ENCODE measurements at regions not wholly inside any gene's neighbourhood (a gene's known extent, or its start where the extent isn't known, plus 50 kb on each side); places are given as distances from the start of the nearest gene placed in this dataset.
"Not testable (repeated sequence)": the region's sequence is repeated elsewhere in the genome, so short reads cannot be mapped to it uniquely, and the experiment has no call there.

DNA sequence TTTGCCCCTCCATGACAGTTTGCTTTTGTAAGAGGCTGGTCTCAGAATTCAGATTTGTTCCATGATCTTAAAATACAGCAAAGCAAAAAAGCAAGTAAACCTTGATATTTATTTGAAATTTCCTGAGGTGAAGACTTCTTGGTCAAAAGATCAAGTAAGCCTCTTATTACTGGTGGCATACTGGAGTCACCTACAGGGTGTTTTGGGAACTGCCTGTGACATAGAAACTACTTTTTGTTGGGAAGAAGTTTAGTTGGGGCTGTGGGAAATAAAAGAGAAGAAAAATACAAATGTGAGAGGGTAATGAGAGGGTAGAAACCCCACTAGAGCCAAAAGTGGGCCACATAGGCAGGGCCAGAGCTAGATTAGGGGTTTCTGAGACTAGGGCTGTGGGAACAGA, 217.9 kb downstream of the OTUD1 start:
- no peak for DNase-seq

DNA sequence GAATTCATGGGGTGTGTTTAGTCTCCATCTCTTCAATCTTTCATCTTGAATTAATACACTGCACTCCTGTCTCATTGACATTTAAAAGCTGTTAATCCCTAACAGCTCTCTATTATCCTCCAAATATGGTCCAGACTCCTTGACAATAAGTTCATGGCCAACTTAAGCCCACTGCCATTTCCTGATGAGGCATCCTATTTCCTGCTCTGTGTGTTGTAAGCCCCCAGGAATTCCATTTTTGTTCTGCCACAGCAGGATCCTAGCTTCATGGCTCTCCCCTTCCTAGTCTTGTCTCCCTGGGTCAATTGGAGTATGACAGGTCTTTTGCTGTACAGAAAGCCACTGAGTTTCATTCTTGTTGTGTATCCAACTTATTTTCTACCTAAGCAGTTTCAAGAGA, 218.8 kb downstream of the OTUD1 start:
- DNase-seq = no peak

DNA sequence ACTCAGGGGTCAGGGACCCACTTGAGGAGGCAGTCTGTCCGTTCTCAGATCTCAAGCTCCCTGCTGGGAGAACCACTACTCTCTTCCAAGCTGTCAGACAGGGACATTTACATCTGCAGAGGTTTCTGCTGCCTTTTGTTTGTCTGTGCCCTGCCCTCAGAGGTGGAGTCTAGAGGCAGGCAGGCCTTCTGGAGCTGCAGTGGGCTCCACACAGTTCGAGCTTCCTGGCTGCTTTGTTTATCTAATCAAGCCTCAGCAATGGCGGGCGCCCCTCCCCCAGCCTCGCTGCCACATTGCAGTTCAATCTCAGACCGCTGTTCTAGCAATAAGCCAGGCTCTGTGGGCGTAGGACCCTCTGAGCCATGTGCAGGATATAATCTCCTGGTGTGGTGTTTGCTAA, 233.0 kb downstream of the OTUD1 start:
- not testable (repeated sequence) for DNase-seq

DNA sequence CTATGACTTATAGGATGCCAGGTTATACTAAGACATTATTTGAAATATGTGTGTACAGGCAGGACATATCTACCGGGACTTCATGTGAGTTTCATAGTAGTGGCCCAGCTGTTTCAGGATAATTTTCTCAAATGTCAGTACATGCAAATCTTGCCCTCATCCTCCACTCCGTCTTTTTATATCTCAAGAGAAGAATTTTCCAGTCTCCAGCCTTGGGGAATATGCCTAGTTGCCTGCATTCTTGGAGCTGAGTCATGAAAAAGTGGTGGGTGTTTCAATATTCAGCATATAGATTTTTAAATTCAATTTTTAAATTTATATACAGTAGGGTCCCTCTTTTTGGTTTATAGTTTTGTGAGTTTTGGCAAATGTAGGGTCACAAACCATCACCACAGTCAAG, 236.7 kb downstream of the OTUD1 start:
- no peak for DNase-seq

DNA sequence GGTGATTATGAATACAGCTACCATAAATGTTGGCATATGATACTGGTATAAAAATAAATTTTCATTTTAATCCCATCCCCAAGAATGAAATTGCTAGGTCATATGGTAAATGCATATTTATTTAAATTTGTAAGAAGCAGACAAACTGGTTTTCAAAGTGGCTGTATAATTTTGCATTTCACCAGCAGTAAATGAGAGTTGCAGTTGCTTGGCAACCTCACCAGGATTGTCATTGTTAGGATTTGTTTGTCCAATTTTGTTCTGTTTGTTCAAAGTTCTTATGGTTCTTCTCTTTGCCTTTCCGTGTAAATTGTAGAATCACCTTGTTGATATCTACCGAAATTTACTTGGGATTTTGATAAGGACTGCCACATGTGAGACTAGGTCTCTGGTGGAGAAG, 237.4 kb downstream of the OTUD1 start:
- no peak for DNase-seq

- no peak for DNase-seq
These were observed 247.8 kb downstream of the OTUD1 start for GRCh38 chr10:23686722-23687121.

GRCh38 chr10:23692736-23693135, 253.9 kb downstream of the OTUD1 start:
- no peak for DNase-seq

- peak; percentile 41 for DNase-seq
These were observed 254.6 kb downstream of the OTUD1 start for GRCh38 chr10:23693501-23693901.

DNA sequence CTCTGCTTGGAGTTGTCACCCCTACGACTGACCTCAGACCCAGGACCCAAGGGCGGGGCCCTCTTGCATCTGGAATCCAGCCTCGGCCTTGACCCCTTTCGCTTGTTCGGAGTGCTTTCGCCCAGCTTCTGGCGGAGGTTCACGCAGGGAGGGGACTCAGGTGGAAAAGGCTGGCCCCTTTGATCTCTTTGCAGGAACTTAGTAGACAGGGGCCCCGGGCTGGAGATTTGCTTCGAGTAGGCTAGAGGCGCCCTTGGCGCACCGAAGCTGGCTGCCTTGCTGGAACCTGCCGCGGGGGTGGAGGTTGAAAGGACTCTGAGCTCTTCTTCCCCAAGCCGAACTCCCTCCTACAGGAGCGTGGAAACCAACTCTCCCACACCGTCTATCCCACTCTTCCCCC, 255.1 kb downstream of the OTUD1 start:
- no peak for DNase-seq

- peak; percentile 73 for DNase-seq
These were observed 255.6 kb downstream of the OTUD1 start for GRCh38 chr10:23694446-23694920.

GRCh38 chr10:23694921-23695824, 256.3 kb downstream of the OTUD1 start:
- peak; percentile 61 for DNase-seq

DNA sequence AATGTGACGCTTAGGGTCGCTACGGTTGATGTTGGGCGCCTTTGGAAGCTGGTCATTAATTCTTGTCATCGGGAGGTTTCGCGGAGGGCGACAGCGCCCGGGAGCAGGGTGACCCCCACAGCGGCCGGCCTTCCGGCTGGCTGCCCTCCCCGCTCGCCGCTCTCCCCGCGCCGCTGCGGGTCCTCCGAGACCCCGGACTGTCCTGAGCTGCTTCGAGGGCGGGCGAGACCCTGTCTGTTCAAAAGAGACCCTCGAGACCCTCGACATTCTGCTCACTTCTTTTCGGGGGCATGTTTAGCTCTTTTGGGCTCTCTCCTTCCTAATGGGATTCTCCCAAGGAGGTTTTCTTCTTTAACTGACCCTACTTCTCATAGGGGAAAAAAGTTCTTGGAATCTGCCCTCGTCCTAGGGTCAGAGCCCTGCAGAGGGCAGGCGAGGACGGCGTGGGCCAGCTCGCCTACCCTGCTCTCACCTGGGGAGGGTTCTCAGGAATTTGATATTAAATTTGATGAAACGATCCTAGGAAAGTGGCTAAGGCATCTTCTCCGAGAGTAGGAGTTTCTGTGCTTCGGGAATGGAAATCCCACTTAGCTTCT, 257.0 kb downstream of the OTUD1 start:
- no peak for DNase-seq

GRCh38 chr10:23696476-23696875, 257.6 kb downstream of the OTUD1 start:
- DNase-seq = no peak

- DNase-seq = peak; percentile 77
These were observed 264.1 kb downstream of the OTUD1 start for GRCh38 chr10:23702977-23703414.

- no peak for DNase-seq
These were observed 276.5 kb downstream of the OTUD1 start for GRCh38 chr10:23715363-23715762.

GRCh38 chr10:23717913-23718312, 279.0 kb downstream of the OTUD1 start:
- no peak for DNase-seq

- peak; percentile 3 for DNase-seq
These were observed 280.1 kb downstream of the OTUD1 start for GRCh38 chr10:23718946-23719345.

DNA sequence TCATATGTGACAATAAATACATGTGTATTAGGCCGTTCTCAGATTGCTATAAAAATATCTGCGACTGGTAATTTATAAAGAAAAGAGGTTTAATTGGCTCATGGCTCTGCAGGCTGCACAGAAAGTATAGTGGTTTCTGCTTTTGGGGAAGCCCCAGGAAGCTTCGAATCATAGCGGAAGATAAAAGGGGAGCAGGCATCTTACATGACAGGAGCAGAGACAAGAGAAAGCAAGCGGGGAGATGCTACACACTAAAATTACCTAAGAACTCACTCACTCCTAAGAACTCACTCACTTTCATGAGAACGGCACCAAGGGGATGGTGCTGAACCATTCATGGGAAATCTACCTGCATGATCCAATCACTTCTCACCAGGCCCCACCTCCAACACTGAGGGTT, 284.9 kb downstream of the OTUD1 start:
- DNase-seq = no peak

- DNase-seq = no peak
These were observed 286.7 kb downstream of the OTUD1 start for GRCh38 chr10:23725548-23725947.

GRCh38 chr10:23742368-23742767, 303.5 kb downstream of the OTUD1 start:
- no peak for DNase-seq

DNA sequence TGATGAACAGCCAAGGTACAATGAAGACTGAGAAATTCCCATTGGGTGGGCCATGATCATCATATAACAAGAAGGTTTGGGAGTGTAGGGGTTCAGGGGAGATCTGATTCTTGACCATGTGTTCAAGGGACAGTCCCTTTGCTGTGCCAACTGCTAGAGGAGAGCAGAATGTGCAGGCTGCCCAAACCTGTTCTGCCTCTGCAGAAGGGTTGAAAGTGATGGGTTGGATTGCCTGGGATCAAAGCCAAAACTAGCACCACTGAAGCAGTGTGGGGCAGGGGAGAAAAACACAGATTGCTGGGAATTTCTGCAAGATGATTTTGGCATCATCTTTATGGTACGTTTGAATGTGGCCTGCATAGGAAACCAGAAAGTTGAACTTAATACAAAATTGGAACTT, 303.9 kb downstream of the OTUD1 start:
- no peak for DNase-seq

GRCh38 chr10:23754179-23754578, 315.3 kb downstream of the OTUD1 start:
- DNase-seq = no peak

DNA sequence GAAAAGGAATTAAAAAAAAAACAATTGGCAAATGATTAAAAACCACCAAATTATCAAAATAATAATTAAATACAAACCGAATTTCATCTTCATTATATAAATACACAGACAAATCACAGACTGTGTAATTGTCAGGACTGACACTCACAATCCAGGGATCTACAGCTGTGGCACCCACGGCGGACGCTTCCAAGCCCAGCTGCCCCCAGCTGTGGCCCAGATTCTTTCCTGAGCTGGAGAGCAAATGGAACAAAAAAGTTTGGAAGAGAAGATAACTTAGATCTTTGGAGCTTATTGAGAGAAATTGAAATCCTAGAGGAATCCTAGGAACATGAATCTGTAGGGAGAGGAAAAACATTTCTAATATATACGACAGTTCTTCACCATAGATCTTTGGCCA, 316.1 kb downstream of the OTUD1 start:
- DNase-seq = peak; percentile 60

DNA sequence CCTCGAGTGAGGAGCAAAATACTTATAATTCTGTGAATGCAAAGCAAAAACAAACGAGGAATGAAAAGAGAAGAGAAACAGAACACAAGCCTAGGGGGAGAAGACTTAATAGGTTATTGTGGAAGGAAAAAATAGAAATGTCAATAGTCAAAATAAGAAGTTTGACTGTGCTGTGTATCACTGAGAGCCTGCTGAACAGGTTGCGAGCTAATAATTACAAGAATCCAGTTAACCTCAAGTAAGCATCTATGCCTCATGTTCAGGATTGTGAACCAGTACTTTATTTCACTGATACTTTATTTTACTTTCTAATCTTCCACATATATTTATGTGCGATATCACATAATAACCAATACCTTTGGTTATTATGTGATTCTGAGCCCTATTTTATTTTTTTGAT, 316.7 kb downstream of the OTUD1 start:
- DNase-seq = no peak

All from tongue (tissue), 1 donor.